HCT116 (cell line): ENCODE measurements at regions not wholly inside any gene's neighbourhood (a gene's known extent, or its start where the extent isn't known, plus 50 kb on each side); places are given as distances from the start of the nearest gene placed in this dataset.

ENCODE experiments used
- ATAC-seq: fragments of 200-7000 bp; cut with Tn5 transposase; 2 replicates; pipeline ENCODE4 v1.9.1; 2020; ENCODE audit warnings: mild to moderate bottlenecking, moderate library complexity
- BruUV-seq: library from RNA; stranded (reverse); fragments of 400-500 nt; replicated peaks from 2 replicates; lab custom pipeline; 2021; lab: Mats Ljungman, UMichigan
- CTCF ChIA-PET: fragments of 300-600 bp; sonication (Branson Sonifier 250); formaldehyde crosslinking; loops from one replicate; lab custom pipeline; 2021; ENCODE audit warnings: antibody characterized with exemption; lab: Charles Lee
- POLR2A ChIA-PET: fragments of 300-600, 350-600 bp; sonication (Branson Sonifier 250); formaldehyde crosslinking; loops from one replicate; lab custom pipeline; 2021; ENCODE audit warnings: antibody characterized with exemption; lab: Charles Lee
- RAD21 ChIA-PET, 2 experiments: fragments of 300-600 bp; sonication (Branson Sonifier 250); formaldehyde crosslinking; loops; one replicate each; lab custom pipeline; 2023; ENCODE audit warnings: low total read pairs in 2 of 2; ENCODE audit not compliant: uncharacterized antibody in 2 of 2, unreplicated experiment in 2 of 2, low non-redundant PET in 1 of 2; lab: Charles Lee
- DNase-seq: peaks from one replicate; pipeline ENCODE4 v3.0.0-alpha.2; 2010; ENCODE audit warnings: low read depth, low spot score
- H2AFZ ChIP-seq: fragments of 200-600 bp; shearing (Covaris generic), sonication (generic); 2 replicates; pipeline ENCODE4 v1.6.1; 2017; ENCODE audit warnings: low read depth, mixed run types, mixed read lengths, antibody characterized with exemption, low read length; ENCODE audit not compliant: poor library complexity, severe bottlenecking
- H3K27ac ChIP-seq: 2 replicates; pipeline ENCODE4 v1.5.1; 2012; ENCODE audit warnings: low read depth, low read length
- H3K27me3 ChIP-seq: fragments of 200-600 bp; sonication (generic); 2 replicates; pipeline ENCODE4 v1.6.1; 2016; ENCODE audit warnings: mixed run types, low read length, mixed read lengths; ENCODE audit not compliant: insufficient read depth
- H3K36me3 ChIP-seq, 2 experiments: fragments of 200-500 bp in 1 of 2; fragments of 200-600 bp in 1 of 2; sonication (Bioruptor generic) in 1 of 2; sonication (generic) in 1 of 2; 2 replicates each; pipeline versions ENCODE4 v1.5.1 to v1.6.1; 2014 to 2016; ENCODE audit warnings: low read length in 2 of 2, inconsistent platforms in 1 of 2, mixed read lengths in 1 of 2, mixed run types in 1 of 2; ENCODE audit not compliant: insufficient read depth in 2 of 2, control insufficient read depth in 1 of 2
- H3K4me1 ChIP-seq, 2 experiments: fragments of 200-600 bp in 1 of 2; sonication (generic) in 1 of 2; 2 replicates each; pipeline versions ENCODE4 v1.5.1 to v1.6.1; 2012 to 2017; ENCODE audit warnings: low read length in 2 of 2, inconsistent platforms in 1 of 2, mild to moderate bottlenecking in 1 of 2, mixed read lengths in 1 of 2, mixed run types in 1 of 2, moderate library complexity in 1 of 2; ENCODE audit not compliant: insufficient read depth in 2 of 2, control insufficient read depth in 1 of 2
- H3K4me2 ChIP-seq: fragments of 200-600 bp; sonication (generic); 2 replicates; pipeline ENCODE4 v1.6.1; 2017; ENCODE audit warnings: mixed run types, low read length, mixed read lengths
- H3K4me3 ChIP-seq, 2 experiments: fragments of 200-600 bp in 1 of 2; sonication (generic) in 1 of 2; replicated peaks in 1 of 2; 2 replicates each; pipeline ENCODE4 v1.5.1; 2011 to 2016; ENCODE audit warnings: low read length in 2 of 2, control low read depth in 1 of 2, low read depth in 1 of 2, mild to moderate bottlenecking in 1 of 2, mixed read lengths in 1 of 2, mixed run types in 1 of 2
- H3K79me2 ChIP-seq: fragments of 200-600 bp; sonication (generic); 2 replicates; pipeline ENCODE4 v1.6.1; 2017; ENCODE audit warnings: mild to moderate bottlenecking, mixed run types, low read length, moderate library complexity, mixed read lengths; ENCODE audit not compliant: insufficient read depth
- H3K9ac ChIP-seq: fragments of 200-600 bp; sonication (generic); 2 replicates; pipeline ENCODE4 v1.6.1; 2016; ENCODE audit warnings: low read length, mixed read lengths
- H3K9me2 ChIP-seq: fragments of 200-600 bp; sonication (generic), shearing (Covaris generic); 2 replicates; pipeline ENCODE4 v1.6.1; 2017; ENCODE audit warnings: mixed run types, mild to moderate bottlenecking, moderate library complexity; ENCODE audit not compliant: insufficient read depth
- H3K9me3 ChIP-seq, 2 experiments: fragments of 200-500 bp in 1 of 2; fragments of 200-600 bp in 1 of 2; sonication (Bioruptor generic) in 1 of 2; sonication (generic) in 1 of 2; 2 replicates each; pipeline ENCODE4 v1.6.1; 2014 to 2017; ENCODE audit warnings: low read length in 2 of 2, mixed read lengths in 2 of 2, inconsistent platforms in 1 of 2, low read depth in 1 of 2, mild to moderate bottlenecking in 1 of 2, mixed run types in 1 of 2, moderate library complexity in 1 of 2; ENCODE audit not compliant: control insufficient read depth in 1 of 2, insufficient read depth in 1 of 2
- H4K20me1 ChIP-seq: fragments of 200-600 bp; sonication (generic), shearing (Covaris generic); 2 replicates; pipeline ENCODE4 v1.6.1; 2017; ENCODE audit warnings: mixed run types, mild to moderate bottlenecking, moderate library complexity; ENCODE audit not compliant: insufficient read depth
- CBX3 ChIP-seq: IDR thresholded peaks from 2 replicates; pipeline ENCODE4 v1.6.1; 2012; ENCODE audit warnings: low read depth
- CTCF ChIP-seq, 3 experiments: fragments of 200-600 bp in 1 of 3; sonication (generic) in 1 of 3; IDR thresholded peaks in 2 of 3; conservative IDR thresholded peaks in 1 of 3; 2 replicates each; pipeline ENCODE4 v1.5.1; 2012 to 2017; ENCODE audit warnings: low read depth in 2 of 3, low read length in 2 of 3, antibody characterized with exemption in 1 of 3, borderline replicate concordance in 1 of 3, control low read depth in 1 of 3, mild to moderate bottlenecking in 1 of 3, mixed read lengths in 1 of 3, mixed run types in 1 of 3, moderate library complexity in 1 of 3; ENCODE audit not compliant: insufficient read depth in 1 of 3
- EGR1 ChIP-seq: IDR thresholded peaks from 2 replicates; pipeline ENCODE4 v1.6.1; 2012; ENCODE audit warnings: low read depth
- ELF1 ChIP-seq: IDR thresholded peaks from 2 replicates; pipeline ENCODE4 v1.6.1; 2012; ENCODE audit warnings: low read depth, borderline replicate concordance
- EZH2 ChIP-seq: fragments of 200-600 bp; sonication (generic); IDR thresholded peaks from 2 replicates; pipeline ENCODE4 v1.6.1; 2017; ENCODE audit warnings: antibody characterized with exemption, mixed run types
- EZH2phosphoT487 ChIP-seq: fragments of 200-600 bp; IDR thresholded peaks from 2 replicates; pipeline ENCODE4 v1.6.1; 2018; ENCODE audit warnings: antibody characterized with exemption, borderline replicate concordance
- FOSL1 ChIP-seq: IDR thresholded peaks from 2 replicates; pipeline ENCODE4 v1.6.1; 2012; ENCODE audit warnings: low read depth
- MAX ChIP-seq: IDR thresholded peaks from 2 replicates; pipeline ENCODE4 v1.6.1; 2012
- POLR2AphosphoS5 ChIP-seq: IDR thresholded peaks from 2 replicates; pipeline ENCODE4 v1.6.1; 2011; ENCODE audit warnings: mild to moderate bottlenecking, low read depth, low read length, moderate library complexity
- RAD21 ChIP-seq: IDR thresholded peaks from 2 replicates; pipeline ENCODE4 v1.6.1; 2012; ENCODE audit warnings: low read depth, mild to moderate bottlenecking
- REST ChIP-seq: IDR thresholded peaks from 2 replicates; pipeline ENCODE4 v1.6.1; 2012; ENCODE audit warnings: low read depth
- SIN3A ChIP-seq: IDR thresholded peaks from 2 replicates; pipeline ENCODE4 v1.6.1; 2012; ENCODE audit warnings: low read depth
- SP1 ChIP-seq: IDR thresholded peaks from 2 replicates; pipeline ENCODE4 v1.6.1; 2012; ENCODE audit warnings: low read depth
- SRF ChIP-seq: IDR thresholded peaks from 2 replicates; pipeline ENCODE4 v1.6.1; 2012; ENCODE audit warnings: low read depth
- TCF7L2 ChIP-seq: IDR thresholded peaks from 2 replicates; pipeline ENCODE4 v1.7.0; 2011; ENCODE audit warnings: borderline replicate concordance, inconsistent platforms; ENCODE audit not compliant: insufficient read depth, insufficient read length; ENCODE audit errors: extremely low read depth
- YY1 ChIP-seq: IDR thresholded peaks from 2 replicates; pipeline ENCODE4 v1.6.1; 2011; ENCODE audit warnings: low read length, low read depth, moderate library complexity, mild to moderate bottlenecking; ENCODE audit not compliant: insufficient replicate concordance; ENCODE audit errors: extremely low read depth
- ZBTB33 ChIP-seq: IDR thresholded peaks from 2 replicates; pipeline ENCODE4 v1.6.1; 2011; ENCODE audit warnings: mild to moderate bottlenecking, low read length, moderate library complexity; ENCODE audit not compliant: insufficient replicate concordance; ENCODE audit errors: extremely low read depth
- ZNF274 ChIP-seq: fragments of 200-500 bp; sonication (Bioruptor generic); IDR thresholded peaks from 2 replicates; pipeline ENCODE4 v1.6.1; 2014; ENCODE audit warnings: mild to moderate bottlenecking, low read depth, low read length, inconsistent platforms
- intact Hi-C: fragments of 100-400 bp; cut with micrococcal nuclease; formaldehyde crosslinking; loops from 2 replicates; pipeline ENCODE4 v1.10.0; 2022

GRCh38 chr16:80324371-80324770 is 216.4 kb upstream of the DYNLRB2 start (continued):
- no peak for TF ChIP-seq CBX3

- no peaks in the 10 kb centered on the region for H3K9me2 ChIP-seq
- H3K4me2 ChIP-seq = no peak overlapping the region
- intact Hi-C loops = no loop called here
- no peaks in the 10 kb centered on the region for H3K36me3 ChIP-seq
- no peak overlapping the region for H3K9ac ChIP-seq
- no peaks in the 10 kb centered on the region for H4K20me1 ChIP-seq
- H3K79me2 ChIP-seq = no peaks in the 10 kb centered on the region
- BruUV-seq = no TSS peak
- no peak overlapping the region for H3K4me3 ChIP-seq
- ATAC-seq (no peak), DNase-seq (no peak)
- peaks cover 44 to 61% of the 10 kb centered on the region in 2 experiments; a peak in 2 of 4 replicates for H3K9me3 ChIP-seq
- H2AFZ ChIP-seq = no peak overlapping the region
- CTCF ChIA-PET = no interaction called here
- no peak overlapping the region for H3K27ac ChIP-seq
- H3K4me1 ChIP-seq = no peaks in the 10 kb centered on the region
- POLR2A ChIA-PET = no interaction called here
- no peak for TF ChIP-seq ZNF274
- no peak for TF ChIP-seq TCF7L2
- TF ChIP-seq ELF1 = no peak
- no peak for TF ChIP-seq SP1
- TF ChIP-seq FOSL1 = no peak
- no peak for TF ChIP-seq YY1
- TF ChIP-seq ZBTB33 = no peak
- TF ChIP-seq SRF = no peak
- TF ChIP-seq MAX = no peak
- TF ChIP-seq RAD21 = no peak
- no peak for TF ChIP-seq REST
- no peak for TF ChIP-seq EZH2phosphoT487
- TF ChIP-seq EZH2 = no peak
- no peak for TF ChIP-seq POLR2AphosphoS5
- TF ChIP-seq CBX3 = no peak
- TF ChIP-seq SIN3A = no peak
- TF ChIP-seq CTCF (IDR thresholded peaks at IDR 0.05 in 2 of 3, conservative IDR thresholded peaks at IDR 0.05 in 1 of 3; ENCODE audit: borderline replicate concordance in 1 of 3, insufficient read depth in 1 of 3, low read depth in 2 of 3, low read length in 2 of 3) = no peak
- no peak for TF ChIP-seq EGR1
- no peaks in the 10 kb centered on the region for H3K27me3 ChIP-seq
- RAD21 ChIA-PET = no interaction called here
Observed at GRCh38 chr16:80323808-80324195, 217.0 kb upstream of the DYNLRB2 start.
